H9 (cell line): ENCODE measurements at regions not wholly inside any gene's neighbourhood (a gene's known extent, or its start where the extent isn't known, plus 50 kb on each side); places are given as distances from the start of the nearest gene placed in this dataset.

Experiments
- DNase-seq: peaks from one replicate; pipeline ENCODE4 v3.0.0-alpha.2; 2017
- H2AFZ ChIP-seq: one replicate; pipeline ENCODE4 v1.6.1; 2013; ENCODE audit warnings: mild to moderate bottlenecking, low read length, control low read depth, moderate library complexity
- H2AK5ac ChIP-seq: 2 replicates; pipeline ENCODE4 v1.6.1; 2013; ENCODE audit warnings: low read length, control low read depth, mixed read lengths; ENCODE audit not compliant: insufficient read length
- H2BK120ac ChIP-seq: one replicate; pipeline ENCODE4 v1.6.1; 2013; ENCODE audit warnings: low read depth, mild to moderate bottlenecking, low read length, control low read depth, inconsistent platforms; ENCODE audit not compliant: poor library complexity, severe bottlenecking
- H2BK12ac ChIP-seq: 2 replicates; pipeline ENCODE4 v1.6.1; 2013; ENCODE audit warnings: low read length, control low read depth, mixed read lengths, low read depth; ENCODE audit not compliant: insufficient read length
- H2BK15ac ChIP-seq: 2 replicates; pipeline ENCODE4 v1.6.1; 2013; ENCODE audit warnings: low read depth, low read length, control low read depth
- H2BK20ac ChIP-seq: one replicate; pipeline ENCODE4 v1.6.1; 2013; ENCODE audit warnings: low read depth, mild to moderate bottlenecking, low read length, control low read depth, inconsistent platforms; ENCODE audit not compliant: poor library complexity, severe bottlenecking
- H2BK5ac ChIP-seq: 2 replicates; pipeline ENCODE4 v1.6.1; 2013; ENCODE audit warnings: low read length, control low read depth, mixed read lengths; ENCODE audit not compliant: insufficient read length
- H3K14ac ChIP-seq: 2 replicates; pipeline ENCODE4 v1.6.1; 2013; ENCODE audit warnings: low read length, control low read depth; ENCODE audit not compliant: insufficient read depth
- H3K18ac ChIP-seq: 2 replicates; pipeline ENCODE4 v1.6.1; 2013; ENCODE audit warnings: low read depth, mild to moderate bottlenecking, mixed read lengths, low read length, control low read depth; ENCODE audit not compliant: insufficient read length
- H3K23ac ChIP-seq: 2 replicates; pipeline ENCODE4 v1.6.1; 2013; ENCODE audit warnings: low read length, control low read depth, mixed read lengths, low read depth; ENCODE audit not compliant: insufficient read length
- H3K23me2 ChIP-seq: 2 replicates; pipeline ENCODE4 v1.6.1; 2013; ENCODE audit warnings: low read depth, mild to moderate bottlenecking, mixed read lengths, low read length, control low read depth; ENCODE audit not compliant: insufficient read length, poor library complexity, severe bottlenecking
- H3K27ac ChIP-seq: 2 replicates; pipeline ENCODE4 v1.5.1; 2013; ENCODE audit warnings: low read length, control low read depth, mixed read lengths, low read depth; ENCODE audit not compliant: insufficient read length
- H3K27me3 ChIP-seq: 2 replicates; pipeline ENCODE4 v1.6.1; 2013; ENCODE audit warnings: low read length, control low read depth, inconsistent platforms; ENCODE audit not compliant: insufficient read depth
- H3K4ac ChIP-seq: 2 replicates; pipeline ENCODE4 v1.6.1; 2013; ENCODE audit warnings: low read depth, mild to moderate bottlenecking, control low read depth, inconsistent platforms, low read length, moderate library complexity
- H3K4me1 ChIP-seq: 2 replicates; pipeline ENCODE4 v1.6.1; 2013; ENCODE audit warnings: low read length, control low read depth, inconsistent platforms; ENCODE audit not compliant: insufficient read depth
- H3K4me2 ChIP-seq: 2 replicates; pipeline ENCODE4 v1.6.1; 2013; ENCODE audit warnings: low read length, control low read depth, mixed read lengths; ENCODE audit not compliant: insufficient read length, insufficient read depth
- H3K56ac ChIP-seq: 2 replicates; pipeline ENCODE4 v1.6.1; 2013; ENCODE audit warnings: low read depth, mild to moderate bottlenecking, mixed read lengths, low read length, control low read depth; ENCODE audit not compliant: insufficient read length
- H3K79me1 ChIP-seq: 2 replicates; pipeline ENCODE4 v1.6.1; 2013; ENCODE audit warnings: low read depth, mild to moderate bottlenecking, moderate library complexity, low read length, control low read depth, inconsistent platforms; ENCODE audit not compliant: insufficient read depth, poor library complexity, severe bottlenecking
- H3K79me2 ChIP-seq: 2 replicates; pipeline ENCODE4 v1.6.1; 2013; ENCODE audit warnings: low read length, control low read depth, inconsistent platforms; ENCODE audit not compliant: insufficient read depth
- H3K9ac ChIP-seq: 2 replicates; pipeline ENCODE4 v1.6.1; 2013; ENCODE audit warnings: low read length, control low read depth, mixed read lengths; ENCODE audit not compliant: insufficient read length; ENCODE audit errors: extremely low read depth
- H3K9me3 ChIP-seq: one replicate; pipeline ENCODE4 v1.6.1; 2013; ENCODE audit warnings: low read depth, low read length, inconsistent platforms; ENCODE audit not compliant: control insufficient read depth
- H3T11ph ChIP-seq: one replicate; pipeline ENCODE4 v1.6.1; 2013; ENCODE audit warnings: mild to moderate bottlenecking, low read length, control low read depth, inconsistent platforms
- H4K20me1 ChIP-seq: one replicate; pipeline ENCODE4 v1.6.1; 2013; ENCODE audit not compliant: control insufficient read depth, insufficient read length, insufficient read depth
- H4K5ac ChIP-seq: 2 replicates; pipeline ENCODE4 v1.6.1; 2013; ENCODE audit warnings: low read depth, mild to moderate bottlenecking, mixed read lengths, low read length, control low read depth; ENCODE audit not compliant: insufficient read length
- H4K8ac ChIP-seq: replicated peaks from 2 replicates; pipeline ENCODE4 v1.6.1; 2013; ENCODE audit warnings: low read length, control low read depth, mixed read lengths, low read depth; ENCODE audit not compliant: insufficient read length
- H4K91ac ChIP-seq: 2 replicates; pipeline ENCODE4 v1.6.1; 2013; ENCODE audit warnings: low read depth, mild to moderate bottlenecking, moderate library complexity, mixed read lengths, low read length, control low read depth; ENCODE audit not compliant: insufficient read length
- H3K27ac Mint-ChIP-seq, 3 experiments: 2 replicates in 2 of 3; 3 replicates in 1 of 3; pipeline ENCODE4 v1.8.0; 2020 to 2021; ENCODE audit warnings: mixed read lengths in 3 of 3, mild to moderate bottlenecking in 1 of 3, moderate library complexity in 1 of 3
- H3K27me3 Mint-ChIP-seq: 2 replicates; pipeline ENCODE4 v1.8.0; 2021; ENCODE audit warnings: low read depth, mild to moderate bottlenecking, moderate library complexity, mixed read lengths
- H3K36me3 Mint-ChIP-seq, 3 experiments: 2 replicates in 2 of 3; 3 replicates in 1 of 3; pipeline ENCODE4 v1.8.0; 2020 to 2021; ENCODE audit warnings: low read depth in 3 of 3, mixed read lengths in 3 of 3; ENCODE audit not compliant: insufficient read depth in 1 of 3
- H3K4me1 Mint-ChIP-seq, 2 experiments: 2 replicates each; pipeline ENCODE4 v1.8.0; 2020; ENCODE audit warnings: mixed read lengths in 2 of 2
- H3K4me3 Mint-ChIP-seq, 2 experiments: 2 replicates in 1 of 2; 3 replicates in 1 of 2; pipeline ENCODE4 v1.8.0; 2020 to 2021; ENCODE audit warnings: mild to moderate bottlenecking in 2 of 2, mixed read lengths in 2 of 2, moderate library complexity in 1 of 2
- H3K9me3 Mint-ChIP-seq, 2 experiments: 2 replicates in 1 of 2; 3 replicates in 1 of 2; pipeline ENCODE4 v1.8.0; 2020; ENCODE audit warnings: mild to moderate bottlenecking in 2 of 2, mixed read lengths in 2 of 2, moderate library complexity in 1 of 2
- CTCF ChIP-seq: fragments of 200-600 bp; sonication (generic); conservative IDR thresholded peaks from 3 replicates; pipeline ENCODE4 v1.8.0; 2021; ENCODE audit warnings: antibody characterized with exemption, mild to moderate bottlenecking
- WGBS: extraction: QIAGEN DNeasy Blood & Tissue Kit; methylation state at CpG from one replicate; pipeline ENCODE4 v1.1.7; 2013; ENCODE audit warnings: missing lambda C conversion rate, low lambda C conversion rate, mixed read lengths; ENCODE audit not compliant: insufficient read length; ENCODE audit errors: extremely low coverage; 5-methylcytosine and 5-hydroxymethylcytosine counted together

GRCh38 chr1:79369091-79369490 is 362.6 kb upstream of the ADGRL4 start:
- Histone ChIP-seq H3K79me1 (no peaks in the 10 kb centered on the region), H4K5ac (no peak overlapping the region), H3K23me2 (no peaks in the 10 kb centered on the region), H2AFZ (no peak overlapping the region), H2AK5ac (no peak overlapping the region), H2BK20ac (no peak overlapping the region), H3K4ac (no peak overlapping the region), H4K8ac (no peak overlapping the region), H3K23ac (no peak overlapping the region), H2BK12ac (no peak overlapping the region), H3K4me2 (no peak overlapping the region), H4K91ac (no peak overlapping the region), H2BK120ac (no peak overlapping the region), H3K9ac (no peak overlapping the region), H3T11ph (no peak overlapping the region), H2BK5ac (no peak overlapping the region), H3K9me3 (no peaks in the 10 kb centered on the region), H2BK15ac (no peak overlapping the region), H3K14ac (no peak overlapping the region), H3K27ac (no peak overlapping the region), H4K20me1 (no peaks in the 10 kb centered on the region), H3K27me3 (no peaks in the 10 kb centered on the region), H3K4me1 (no peaks in the 10 kb centered on the region), H3K18ac (no peak overlapping the region), H3K56ac (no peak overlapping the region), H3K79me2 (no peaks in the 10 kb centered on the region)
- Mint-ChIP-seq H3K27me3 (no peaks in the 10 kb centered on the region), H3K27ac (no peak overlapping the region), H3K4me1 (peaks cover 7 to 13% of the 10 kb centered on the region in 2 experiments), H3K9me3 (no peaks in the 10 kb centered on the region), H3K36me3 (no peaks in the 10 kb centered on the region; a peak in 2 of 7 replicates), H3K4me3 (no peak overlapping the region)
- DNase-seq = no peak
- no peak for TF ChIP-seq CTCF
- no CpG with 5 or more reads among the region's 3 CpGs for WGBS
